ENCODE measurements at regions not wholly inside any gene's neighbourhood (a gene's known extent, or its start where the extent isn't known, plus 50 kb on each side); places are given as distances from the start of the nearest gene placed in this dataset.
"Not testable (repeated sequence)": the region's sequence is repeated elsewhere in the genome, so short reads cannot be mapped to it uniquely, and the experiment has no call there.

DNA sequence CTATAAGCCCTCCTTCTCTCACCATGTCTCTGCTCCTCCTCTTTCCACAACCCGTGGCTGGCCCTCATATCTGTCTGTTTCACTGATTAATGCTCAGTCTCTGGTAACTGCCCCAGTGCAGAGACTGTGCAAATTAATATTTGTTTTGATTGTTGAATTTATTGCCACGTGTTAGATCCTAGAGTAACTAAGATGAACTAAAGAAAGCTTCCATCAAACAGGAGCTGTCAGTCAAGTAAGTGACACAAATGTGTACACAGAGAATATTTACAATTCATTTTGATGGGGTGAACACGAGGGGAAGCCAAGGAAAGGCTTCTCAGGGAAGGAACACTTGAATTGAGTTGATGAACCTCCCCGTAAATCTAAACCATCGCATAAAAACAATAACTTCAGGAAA is 182.5 kb downstream of the BAMBI start:
- DNase-seq (ENCODE audit: low spot score) = no peak

- DNase-seq (ENCODE audit: low spot score) = no peak
Measured at GRCh38 chr10:28862219-28862618, 184.9 kb downstream of the BAMBI start.

DNA sequence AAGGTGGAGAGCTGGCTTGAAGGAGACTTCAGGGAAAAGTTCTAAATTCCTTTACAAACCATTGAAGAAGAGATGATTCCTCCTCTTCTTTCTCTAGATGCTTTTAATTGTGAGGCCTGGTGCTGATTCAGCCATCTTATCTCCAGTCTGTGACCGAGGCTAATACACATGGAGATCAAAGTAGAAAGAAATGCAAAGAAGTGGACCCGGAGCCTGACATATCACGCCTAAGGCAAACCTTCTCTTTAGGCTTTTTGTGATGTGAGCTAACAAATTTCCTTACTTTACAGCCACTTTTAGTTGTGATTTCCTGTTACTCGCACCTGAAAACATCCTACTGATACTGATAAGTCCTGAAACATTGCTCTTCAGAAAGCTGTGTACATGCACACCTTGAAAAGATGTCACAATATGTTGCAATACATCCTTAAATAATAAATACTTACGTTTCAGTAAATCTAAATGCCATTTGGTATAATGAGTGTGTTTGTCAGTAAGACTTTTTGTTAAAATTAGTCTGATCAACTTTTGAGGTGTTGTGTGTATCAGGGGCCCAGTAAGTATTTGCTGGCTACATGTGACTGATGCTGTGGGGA is 192.4 kb downstream of the BAMBI start:
- no peak for DNase-seq (ENCODE audit: low spot score)

DNA sequence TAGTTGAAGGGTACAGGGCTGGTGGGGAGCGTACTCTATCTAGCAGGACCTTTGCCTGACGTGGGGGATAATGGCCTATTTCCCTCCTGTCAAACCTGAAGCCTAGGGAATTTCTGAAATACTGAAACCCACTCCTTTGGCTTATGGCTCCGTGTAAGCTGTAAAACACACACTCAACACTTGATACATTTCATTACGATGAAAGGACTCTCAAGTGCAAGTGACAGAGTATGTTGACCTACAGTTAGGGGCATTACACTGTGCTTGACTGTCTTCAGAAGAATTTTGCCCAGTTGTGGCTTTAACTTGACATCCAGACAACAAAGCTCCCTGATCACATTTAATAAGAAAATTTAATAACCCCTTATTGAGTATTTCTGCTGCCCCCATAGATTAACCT is 194.3 kb downstream of the BAMBI start:
- DNase-seq (ENCODE audit: low spot score) = no peak

GRCh38 chr10:28872587-28873165 is 195.4 kb downstream of the BAMBI start:
- no peak for DNase-seq (ENCODE audit: low spot score)

DNA sequence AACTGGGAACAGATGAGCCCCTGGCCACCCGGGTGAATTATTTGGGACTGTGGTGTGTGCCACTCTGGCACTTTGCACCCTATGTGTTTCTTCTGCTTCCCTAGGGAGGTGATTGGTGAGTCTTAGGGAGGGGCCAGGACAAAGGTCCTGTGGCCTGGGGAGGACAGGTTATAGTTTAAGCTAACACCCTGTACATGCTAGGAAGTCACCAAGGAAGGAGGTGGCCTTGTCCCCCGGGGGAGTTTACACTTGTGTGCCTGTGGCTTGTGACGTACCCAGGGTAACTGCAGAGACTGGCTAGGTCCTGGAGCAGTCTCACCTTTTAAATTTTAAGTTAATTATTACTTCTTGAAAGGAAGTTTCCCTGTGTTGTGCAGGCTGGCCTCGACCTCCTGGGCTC is 196.2 kb downstream of the BAMBI start:
- no peak for DNase-seq (ENCODE audit: low spot score)

GRCh38 chr10:28874210-28874609 is 196.9 kb downstream of the BAMBI start:
- DNase-seq (ENCODE audit: low spot score) = no peak

DNA sequence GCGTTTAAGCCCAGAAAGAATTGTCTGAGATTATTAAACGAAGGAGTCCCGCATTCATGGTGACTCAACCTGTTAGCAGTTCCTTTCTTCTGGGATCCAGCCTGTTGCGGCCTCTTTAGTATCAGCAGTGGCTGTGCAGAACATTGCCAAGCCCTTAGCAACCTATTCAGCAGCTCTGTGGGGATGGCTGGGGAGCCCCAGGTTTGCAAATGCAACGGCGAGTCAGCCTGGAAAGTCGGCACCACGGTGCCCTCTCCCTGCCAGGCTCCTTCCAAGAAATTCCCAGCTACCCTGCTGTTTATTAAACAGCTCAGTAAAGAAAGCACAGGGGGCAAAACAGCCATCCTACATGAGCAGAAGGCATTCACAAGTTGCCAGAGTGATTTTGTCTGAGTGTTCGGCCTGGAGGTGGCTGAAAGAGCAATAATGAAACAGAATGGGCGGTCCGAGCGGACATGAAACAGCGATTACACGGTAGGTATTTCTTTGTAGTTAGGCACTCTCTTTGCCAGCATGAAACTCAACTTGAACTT is 198.3 kb downstream of the BAMBI start:
- DNase-seq (ENCODE audit: low spot score) = no peak

GRCh38 chr10:28878236-28878970 is 201.1 kb downstream of the BAMBI start:
- no peak for DNase-seq (ENCODE audit: low spot score)

DNA sequence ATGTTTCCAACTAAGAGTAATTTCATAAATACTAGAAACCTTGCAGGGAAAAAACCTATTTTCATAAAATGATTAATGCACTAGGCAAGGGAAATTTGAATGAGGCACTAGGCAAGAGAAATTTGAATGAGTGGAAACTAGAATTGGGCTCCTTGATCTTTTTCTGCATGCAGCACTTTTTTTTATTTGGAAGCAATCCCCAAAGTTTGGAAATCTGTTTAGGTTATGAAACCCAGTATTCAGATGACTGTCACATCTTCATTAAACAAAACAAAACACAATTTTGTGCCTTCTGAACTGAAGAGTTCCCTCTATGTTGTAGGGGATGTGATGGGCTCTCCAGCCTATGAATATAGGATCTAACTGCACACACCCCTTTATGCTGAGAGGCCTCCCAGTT is 201.9 kb downstream of the BAMBI start:
- DNase-seq (ENCODE audit: low spot score) = no peak

DNA sequence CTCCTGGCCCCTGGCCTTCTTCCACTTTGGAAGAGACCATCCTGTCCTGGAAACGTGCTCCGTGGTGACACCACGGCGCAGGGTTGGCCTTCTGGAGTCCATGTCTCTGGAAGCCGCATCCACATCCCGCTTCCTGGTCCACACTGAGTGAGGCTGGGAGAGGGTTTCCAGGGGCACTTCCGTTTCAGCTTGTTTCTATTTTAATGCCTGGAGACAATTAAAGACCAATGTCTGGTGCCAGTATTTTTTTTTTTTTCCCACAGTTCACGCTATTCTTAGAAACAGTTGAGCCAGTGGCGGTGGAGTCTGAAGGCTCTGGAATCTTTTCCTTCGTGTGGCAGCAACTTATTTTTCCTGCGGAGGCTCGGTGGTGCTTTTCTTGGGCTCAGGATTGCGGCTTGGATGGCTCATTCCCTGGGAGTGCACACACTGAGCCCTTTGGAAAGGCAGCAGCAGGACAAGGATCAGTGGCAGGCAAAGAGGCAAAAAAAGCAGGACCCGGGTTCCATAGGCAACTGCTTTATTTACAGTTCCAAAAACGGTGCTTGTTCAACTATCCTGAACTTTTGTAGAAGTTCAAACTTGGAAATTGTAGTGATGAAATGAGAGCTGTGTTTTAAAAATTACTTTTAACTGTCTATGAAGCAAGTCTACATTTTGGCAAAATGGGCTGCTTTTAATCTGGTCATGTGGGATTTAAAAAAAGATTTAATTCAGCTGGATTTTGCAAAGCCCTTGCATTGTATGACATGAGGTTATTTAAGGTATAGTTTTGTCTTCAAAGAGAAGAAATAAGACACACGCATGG is 202.8 kb downstream of the BAMBI start:
- peak; percentile 25 for DNase-seq (ENCODE audit: low spot score)

DNA sequence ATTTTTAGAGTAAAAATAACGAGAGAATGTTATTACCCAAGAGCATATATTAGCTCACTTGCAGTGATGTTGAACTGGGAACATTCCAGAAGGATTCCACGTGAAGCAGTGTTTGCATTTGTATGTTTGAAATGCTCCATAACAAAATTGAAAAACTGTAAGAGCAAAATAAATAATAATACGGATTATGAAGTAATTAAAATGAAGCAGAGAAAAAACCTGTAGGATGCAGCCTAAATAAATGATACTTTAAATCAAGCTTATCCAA is 203.3 kb downstream of the BAMBI start:
- no peak for DNase-seq (ENCODE audit: low spot score)

GRCh38 chr10:28881171-28881882 is 204.0 kb downstream of the BAMBI start:
- DNase-seq (ENCODE audit: low spot score) = no peak

- no peak for DNase-seq (ENCODE audit: low spot score)
Measured at GRCh38 chr10:28883741-28884423, 206.6 kb downstream of the BAMBI start.

DNA sequence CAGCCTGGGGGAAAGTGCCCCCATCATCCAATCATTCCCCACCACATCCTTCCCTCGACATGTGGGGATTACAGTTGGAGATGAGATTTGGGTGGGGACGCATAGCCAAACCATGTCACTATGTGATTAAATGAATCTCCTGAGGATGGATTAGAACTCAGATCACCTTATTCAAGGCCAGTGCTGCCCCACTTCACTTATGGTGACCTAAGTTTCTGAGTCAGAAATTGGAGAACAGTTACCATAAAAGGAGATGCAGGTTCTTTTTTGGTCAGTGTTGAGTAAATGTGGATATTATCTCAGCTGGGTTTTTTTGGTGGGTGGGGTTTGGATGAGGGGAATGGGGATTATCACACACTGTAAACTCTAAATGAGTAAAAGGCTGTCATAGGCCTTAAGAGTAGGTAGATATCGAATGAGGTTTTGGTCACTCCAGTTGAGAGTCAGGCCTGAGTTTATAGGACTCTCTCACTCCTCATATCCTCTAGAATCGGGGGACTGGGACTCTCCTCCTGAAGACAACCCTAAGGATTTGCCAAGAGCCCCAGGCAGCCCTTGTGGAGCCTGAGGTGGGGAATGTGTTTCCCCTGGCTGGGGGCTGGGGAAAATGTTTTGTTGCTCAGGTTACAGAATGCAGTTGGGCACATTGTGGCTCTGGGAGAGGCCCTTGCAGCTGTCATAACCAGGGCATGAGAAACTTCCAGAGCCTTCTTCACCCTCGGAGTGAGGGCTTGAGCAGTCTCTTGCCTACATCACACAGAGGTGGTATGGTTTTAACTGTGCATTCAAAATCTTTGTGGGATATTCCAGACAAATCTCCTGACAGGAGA is 213.0 kb downstream of the BAMBI start:
- DNase-seq (ENCODE audit: low spot score) = no peak

- no peak for DNase-seq (ENCODE audit: low spot score)
Measured at GRCh38 chr10:28891058-28891713, 213.9 kb downstream of the BAMBI start.

- peak; percentile 9 for DNase-seq (ENCODE audit: low spot score)
Measured at GRCh38 chr10:28892818-28893547, 215.7 kb downstream of the BAMBI start.

GRCh38 chr10:28894146-28894545 is 216.8 kb downstream of the BAMBI start:
- no peak for DNase-seq (ENCODE audit: low spot score)

GRCh38 chr10:28895671-28896070 is 218.3 kb downstream of the BAMBI start:
- not testable (repeated sequence) for DNase-seq (ENCODE audit: low spot score)
